Posterior vena cava (tissue), 2 donors: ENCODE measurements at regions not wholly inside any gene's neighbourhood (a gene's known extent, or its start where the extent isn't known, plus 50 kb on each side); places are given as distances from the start of the nearest gene placed in this dataset.

Experiments
- DNase-seq: peaks from one replicate; pipeline ENCODE4 v3.0.0-alpha.2; 2020; ENCODE audit warnings: low spot score
- intact Hi-C, 2 donors: fragments of 100-400 bp; cut with DNase I; formaldehyde crosslinking; loops; one replicate each; pipeline versions ENCODE4 v1.14.1 to v1.14.2; 2022 to 2023
- donor health status: DM: yes; HTN: yes; CAD: no.
- donor health status: DM: yes; HTN: yes; CAD: no.

DNA sequence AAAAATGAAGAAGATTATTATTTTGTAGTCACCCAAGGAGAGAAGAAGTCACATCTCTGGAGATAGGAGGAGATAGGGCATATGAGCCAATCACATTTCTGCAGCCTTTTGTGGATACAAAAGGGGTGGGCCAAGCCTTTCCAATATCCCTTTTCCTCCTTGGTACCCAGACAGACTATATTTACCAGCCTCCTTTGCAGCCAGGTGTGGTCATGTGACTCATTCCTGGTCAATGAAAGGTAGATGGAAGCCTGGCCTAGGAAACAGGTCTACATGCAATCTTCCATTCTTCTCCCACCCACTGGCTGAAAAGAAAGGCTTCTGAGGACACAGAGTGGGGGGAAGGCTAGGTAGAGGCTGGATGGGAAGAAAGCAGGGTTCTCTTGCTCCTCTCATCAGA is 58.1 kb upstream of the ERG start:
- DNase-seq: no peak
- intact Hi-C loops: no loop called here

DNA sequence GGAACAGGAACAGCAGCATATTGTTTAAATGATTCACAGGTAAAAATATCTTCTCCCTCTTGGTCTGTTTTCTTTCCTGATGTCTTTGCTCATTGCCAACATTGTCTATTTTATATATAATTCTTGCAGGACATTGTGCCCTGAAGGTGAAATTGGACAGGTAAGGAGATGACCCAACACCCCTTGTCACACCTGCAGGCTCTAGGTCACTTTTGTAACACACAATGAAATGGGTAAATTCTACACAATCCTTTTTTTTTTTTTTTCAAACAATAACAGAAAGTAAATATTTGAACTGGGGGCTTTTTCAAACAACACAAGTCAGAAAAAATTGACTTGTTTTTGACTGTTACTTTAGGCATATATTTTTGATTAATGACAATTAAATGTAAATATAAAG is 62.9 kb upstream of the ERG start:
- no peak for DNase-seq
- intact Hi-C loops: no loop called here

DNA sequence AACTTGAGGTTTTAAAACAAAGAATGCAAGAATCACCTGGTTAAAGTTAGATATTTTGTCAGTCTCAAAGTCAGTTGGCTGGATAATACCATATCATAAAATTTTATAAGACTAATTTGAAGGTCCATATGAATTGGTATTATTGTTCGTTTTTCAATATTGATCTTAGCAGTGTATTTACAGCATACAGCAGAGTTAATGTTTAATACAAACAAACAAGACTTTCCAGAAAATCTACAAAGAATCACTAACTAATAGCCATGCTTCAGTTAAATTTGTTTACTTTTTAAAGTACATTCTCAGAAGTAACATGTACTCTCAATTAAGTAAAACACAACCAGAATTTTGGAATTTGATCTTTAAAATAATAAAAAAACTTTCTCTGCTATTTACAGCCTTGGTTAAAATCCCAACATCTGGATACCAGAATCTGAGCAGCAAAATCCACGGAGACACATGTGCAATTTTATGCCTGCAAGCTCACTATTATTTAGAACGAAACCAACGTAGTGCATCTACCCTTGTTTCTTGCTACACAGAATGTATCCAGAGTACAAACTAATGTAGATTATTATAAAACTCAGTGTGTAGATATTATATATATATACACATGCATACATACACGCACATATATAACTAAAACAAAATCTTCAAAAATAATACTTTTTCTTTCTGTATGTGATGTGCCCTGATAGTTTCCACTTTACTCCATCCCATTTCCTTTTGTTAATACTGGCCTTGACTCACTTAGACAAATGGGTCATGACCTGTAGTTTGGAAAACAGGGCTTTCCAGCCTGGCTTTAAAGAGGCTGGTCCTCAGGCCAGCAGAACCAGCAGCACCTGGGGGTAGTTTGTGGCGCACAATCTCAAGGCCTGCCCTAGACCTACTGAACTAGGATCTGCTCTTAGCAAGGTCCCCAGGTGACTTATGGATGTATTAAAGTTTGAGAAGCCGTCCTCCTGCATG is 63.6 kb upstream of the ERG start:
- intact Hi-C loops: no loop called here
- no peak for DNase-seq

- no peak for DNase-seq
- intact Hi-C loops: no loop called here
Observed at GRCh38 chr21:38567335-38567969, 69.2 kb upstream of the ERG start.

DNA sequence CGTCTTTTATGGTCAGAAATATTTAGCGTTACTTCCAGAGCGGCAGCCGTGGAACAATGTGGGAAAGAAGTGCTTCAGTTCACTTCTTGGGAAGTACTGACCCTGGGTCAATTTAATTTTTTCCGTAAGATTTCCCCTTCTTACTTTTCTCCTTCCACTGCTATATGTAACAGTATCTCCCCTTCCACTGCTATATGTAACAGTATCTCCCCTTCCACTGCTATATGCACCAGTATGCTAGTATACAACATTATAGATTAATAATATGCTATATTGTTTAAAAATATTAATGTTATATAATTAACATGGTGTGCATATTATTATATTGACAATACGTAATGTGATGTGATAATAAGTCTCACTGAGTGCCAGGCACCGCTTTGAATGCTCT is 69.7 kb upstream of the ERG start:
- no peak for DNase-seq
- intact Hi-C loops: no loop called here

GRCh38 chr21:38569733-38570132 is 71.5 kb upstream of the ERG start:
- DNase-seq: no peak
- intact Hi-C loops: no loop called here

DNA sequence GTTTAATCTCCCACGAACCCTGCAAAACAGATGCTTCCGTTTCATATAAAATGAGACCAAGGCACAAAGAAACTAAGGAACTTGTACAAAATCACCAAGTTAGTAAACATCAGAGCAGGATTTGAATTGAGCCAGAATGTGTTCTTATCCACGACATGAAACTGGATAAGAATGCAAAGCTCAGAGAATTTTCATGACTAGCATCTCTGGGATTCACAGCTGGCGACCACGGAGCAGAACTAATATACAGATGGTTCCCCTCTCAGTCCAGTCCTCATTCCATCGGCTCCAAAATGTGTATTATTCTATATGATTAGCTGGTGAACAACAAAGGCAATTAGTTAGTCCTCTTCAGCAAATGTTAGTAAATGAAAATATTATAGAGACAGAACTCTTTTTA is 72.3 kb upstream of the ERG start:
- DNase-seq: no peak
- intact Hi-C loops: no loop called here

DNA sequence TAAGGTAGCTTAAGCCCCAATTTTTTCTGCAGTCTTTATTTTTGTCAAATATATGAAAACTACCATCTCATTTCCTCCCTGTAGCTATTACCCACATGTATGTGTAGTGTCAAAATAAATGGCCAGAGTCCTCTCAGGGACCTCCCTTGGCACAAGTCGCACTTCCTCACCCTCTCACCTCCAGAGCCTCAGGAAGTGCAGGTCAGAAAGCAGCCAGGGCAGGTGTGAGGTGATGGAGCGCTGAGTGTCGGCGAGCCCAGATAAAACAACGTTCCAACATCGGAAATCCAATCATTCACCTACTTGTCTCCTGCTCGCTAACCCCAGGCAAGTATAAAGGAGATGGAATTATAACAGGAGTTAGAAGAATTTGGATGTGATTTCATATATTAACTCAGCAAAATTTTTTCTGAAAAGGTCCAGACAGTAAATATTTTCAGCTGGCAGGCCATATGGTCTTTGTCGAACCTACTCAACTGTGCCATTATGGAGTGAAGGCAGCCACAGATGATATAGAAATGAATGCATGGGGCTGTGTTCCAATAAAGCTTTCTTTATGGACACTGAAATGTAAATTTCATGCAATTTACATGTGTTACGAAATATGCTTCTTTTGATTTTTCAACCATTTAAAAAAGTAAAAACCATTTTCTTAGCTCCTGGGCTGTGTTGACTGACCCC is 76.8 kb upstream of the ERG start:
- intact Hi-C loops: no loop called here
- no peak for DNase-seq

DNA sequence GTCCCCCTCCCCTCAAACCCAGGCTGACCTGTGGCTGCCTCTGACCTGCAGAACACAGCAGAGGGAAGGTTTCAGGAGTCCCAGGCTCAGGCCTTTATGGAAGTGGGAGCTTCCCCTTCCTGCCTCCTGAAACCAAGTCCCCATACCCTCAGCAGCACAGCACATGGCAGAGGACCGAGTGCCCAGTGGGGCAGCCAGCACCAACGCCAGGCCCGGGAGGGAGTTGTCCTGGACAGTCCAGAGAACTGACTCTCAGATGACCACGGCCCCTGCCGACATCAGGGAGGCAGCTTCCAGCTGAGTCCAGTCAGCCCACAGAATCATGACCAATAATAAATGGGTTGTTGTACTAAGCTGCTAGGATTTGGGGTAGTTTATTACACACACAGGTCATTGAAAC is 79.6 kb upstream of the ERG start:
- intact Hi-C loops: no loop called here

GRCh38 chr21:38590449-38591217 is 92.4 kb upstream of the ERG start:
- DNase-seq: no peak
- intact Hi-C loops: no loop called here

More for the DNA sequence above, 79.6 kb upstream of the ERG start:
- DNase-seq: no peak

DNA sequence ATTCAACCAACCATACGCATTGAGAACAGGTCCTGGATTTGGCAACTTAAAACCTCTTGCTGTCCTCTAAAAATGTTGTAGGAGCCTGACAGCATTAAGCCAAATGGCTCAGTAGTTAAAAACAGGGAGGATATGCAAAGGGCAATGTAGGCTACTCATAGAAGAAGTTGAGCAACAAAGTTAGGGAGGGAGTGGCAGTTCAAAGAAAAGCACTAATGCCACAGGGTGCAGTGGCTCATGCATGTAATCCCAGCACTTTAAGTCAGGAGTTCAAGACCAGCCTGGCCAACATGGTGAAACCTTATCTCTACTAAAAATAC is 92.9 kb upstream of the ERG start:
- intact Hi-C loops: no loop called here
- no peak for DNase-seq

GRCh38 chr21:38596264-38597042 is 98.2 kb upstream of the ERG start:
- DNase-seq: no peak
- intact Hi-C loops: no loop called here

DNA sequence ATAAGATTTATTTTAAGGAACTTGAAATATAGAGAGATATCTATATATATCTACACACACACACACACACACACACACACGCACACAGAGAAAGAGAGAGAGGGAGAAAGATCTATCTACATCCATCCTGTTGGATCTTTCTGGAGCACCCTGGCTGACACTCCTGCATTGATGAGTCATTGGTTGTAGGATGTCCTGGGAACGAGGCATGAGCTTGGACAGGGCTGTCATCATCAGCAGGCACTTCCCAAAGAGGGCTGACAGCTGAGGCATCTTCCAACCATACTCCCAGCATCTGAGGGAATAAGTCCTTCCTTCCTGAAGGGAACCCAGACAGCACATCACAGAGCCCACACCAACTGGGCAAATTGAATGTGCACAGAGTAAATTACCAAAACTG is 99.1 kb upstream of the ERG start:
- intact Hi-C loops: no loop called here
- DNase-seq: no peak

DNA sequence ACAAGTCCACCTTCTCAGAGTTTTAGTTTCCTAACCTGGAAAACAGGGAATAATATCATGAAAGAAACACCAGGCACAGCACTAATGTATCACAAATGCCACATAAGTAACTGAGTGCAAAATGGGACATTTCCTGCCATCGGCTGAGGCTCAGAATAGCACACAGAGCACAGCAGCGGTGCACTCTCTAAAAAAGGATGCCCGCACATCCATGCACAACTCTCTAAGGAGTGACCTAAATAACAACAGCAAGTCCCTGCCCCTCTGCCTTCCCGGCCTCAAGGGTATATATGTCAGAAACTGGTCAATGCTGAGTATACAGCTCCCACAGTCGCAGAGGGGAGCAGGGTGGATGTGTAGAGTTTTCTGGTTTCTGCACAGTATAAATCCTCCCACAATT is 100.1 kb upstream of the ERG start:
- intact Hi-C loops: no loop called here
- no peak for DNase-seq

- intact Hi-C loops: no loop called here
- DNase-seq: no peak
Observed at GRCh38 chr21:38599381-38599975, 101.2 kb upstream of the ERG start.

DNA sequence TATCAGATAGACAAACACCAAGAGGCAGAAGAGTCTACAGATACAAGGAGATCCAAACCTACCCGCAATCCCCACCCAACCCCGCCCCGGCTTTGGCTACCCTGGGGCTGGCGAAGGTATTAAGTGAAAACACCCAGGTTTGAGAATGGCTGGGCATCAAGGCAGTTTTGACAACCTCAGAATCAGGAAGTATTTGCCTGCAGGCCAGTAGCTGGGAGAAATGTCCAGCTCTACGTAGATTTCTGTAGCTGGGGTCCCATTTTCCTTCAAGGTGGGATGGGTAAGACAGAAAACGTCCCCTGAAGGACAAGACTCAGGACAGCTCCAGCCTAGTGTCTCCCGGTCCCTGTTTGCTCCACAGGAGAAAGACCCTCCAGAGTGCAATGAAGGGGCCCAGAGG is 101.8 kb upstream of the ERG start:
- intact Hi-C loops: no loop called here
- DNase-seq: no peak

- DNase-seq: no peak
- intact Hi-C loops: no loop called here
Observed at GRCh38 chr21:38605236-38605635, 107.0 kb upstream of the ERG start.

GRCh38 chr21:38609580-38609979 is 111.3 kb upstream of the ERG start:
- intact Hi-C loops: no loop called here
- DNase-seq: no peak
